ENCODE measurements at regions not wholly inside any gene's neighbourhood (a gene's known extent, or its start where the extent isn't known, plus 50 kb on each side); places are given as distances from the start of the nearest gene placed in this dataset.
"Not testable (repeated sequence)": the region's sequence is repeated elsewhere in the genome, so short reads cannot be mapped to it uniquely, and the experiment has no call there.

GRCh38 chr3:151675858-151676615 lies 57.7 kb upstream of the AADACL2 start:
- Histone ChIP-seq H3K36me3 (ENCODE audit: insufficient read depth, low read length) (peaks cover 3% of the 10 kb centered on the region; the same call in 1 of the 2 replicates), H3K27me3 (ENCODE audit: insufficient read depth, low read length) (no peaks in the 10 kb centered on the region), H3K27ac (ENCODE audit: low read depth, low read length) (no peak overlapping the region), H2AFZ (ENCODE audit: low read length, unreplicated experiment) (no peak overlapping the region), H3K79me2 (ENCODE audit: control insufficient read depth, insufficient read depth, low read length, unreplicated experiment) (no peaks in the 10 kb centered on the region), H3K4me1 (ENCODE audit: control insufficient read depth, insufficient read depth, low read length, unreplicated experiment) (no peaks in the 10 kb centered on the region), H3K4me3 (ENCODE audit: low read depth, low read length) (no peak overlapping the region)

- Histone ChIP-seq H2AFZ (ENCODE audit: low read length, unreplicated experiment) (no peak overlapping the region), H3K36me3 (ENCODE audit: insufficient read depth, low read length) (peaks cover 3% of the 10 kb centered on the region; the same call in 1 of the 2 replicates), H3K79me2 (ENCODE audit: control insufficient read depth, insufficient read depth, low read length, unreplicated experiment) (no peaks in the 10 kb centered on the region), H3K27me3 (ENCODE audit: insufficient read depth, low read length) (no peaks in the 10 kb centered on the region), H3K4me1 (ENCODE audit: control insufficient read depth, insufficient read depth, low read length, unreplicated experiment) (no peaks in the 10 kb centered on the region), H3K4me3 (ENCODE audit: low read depth, low read length) (no peak overlapping the region), H3K27ac (ENCODE audit: low read depth, low read length) (no peak overlapping the region)
Observed at GRCh38 chr3:151673974-151674373, 59.8 kb upstream of the AADACL2 start.

- H3K4me1 ChIP-seq (ENCODE audit: control insufficient read depth, insufficient read depth, low read length, unreplicated experiment); H3K4me3 ChIP-seq (ENCODE audit: low read depth, low read length); H2AFZ ChIP-seq (ENCODE audit: low read length, unreplicated experiment); H3K36me3 ChIP-seq (ENCODE audit: insufficient read depth, low read length); H3K27me3 ChIP-seq (ENCODE audit: insufficient read depth, low read length); H3K27ac ChIP-seq (ENCODE audit: low read depth, low read length); H3K79me2 ChIP-seq (ENCODE audit: control insufficient read depth, insufficient read depth, low read length, unreplicated experiment): not testable (repeated sequence)
Observed at GRCh38 chr3:151667762-151668161, 66.0 kb upstream of the AADACL2 start.

DNA sequence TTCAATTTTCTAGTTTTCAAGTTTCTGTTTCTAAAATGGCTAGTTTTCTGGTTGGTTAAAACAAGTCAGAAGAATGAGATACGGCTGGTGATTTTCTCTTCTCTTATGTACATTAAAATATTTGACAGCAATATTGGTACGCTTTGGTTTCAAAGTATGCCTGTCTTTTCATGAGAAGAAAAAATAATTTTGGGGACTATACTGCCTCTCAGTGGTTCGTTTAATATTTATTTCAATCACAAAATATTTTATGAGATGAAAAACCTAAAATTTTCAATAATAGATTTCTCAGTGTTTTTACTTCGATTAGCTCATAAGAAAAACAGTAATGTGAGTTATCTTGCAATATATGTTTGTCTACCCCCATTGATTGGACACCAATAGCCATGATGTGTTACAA lies 72.8 kb upstream of the AADACL2 start:
- no peaks in the 10 kb centered on the region for H3K79me2 ChIP-seq (ENCODE audit: control insufficient read depth, insufficient read depth, low read length, unreplicated experiment)
- H3K4me3 ChIP-seq (ENCODE audit: low read depth, low read length): no peak overlapping the region
- peak overlapping the region; percentile 75 for H2AFZ ChIP-seq (ENCODE audit: low read length, unreplicated experiment)
- no peaks in the 10 kb centered on the region for H3K36me3 ChIP-seq (ENCODE audit: insufficient read depth, low read length)
- no peaks in the 10 kb centered on the region for H3K4me1 ChIP-seq (ENCODE audit: control insufficient read depth, insufficient read depth, low read length, unreplicated experiment)
- H3K27me3 ChIP-seq (ENCODE audit: insufficient read depth, low read length): no peaks in the 10 kb centered on the region
- no peak overlapping the region for H3K27ac ChIP-seq (ENCODE audit: low read depth, low read length)

- no peaks in the 10 kb centered on the region for H3K79me2 ChIP-seq (ENCODE audit: control insufficient read depth, insufficient read depth, low read length, unreplicated experiment)
- H3K27me3 ChIP-seq (ENCODE audit: insufficient read depth, low read length): no peaks in the 10 kb centered on the region
- no peaks in the 10 kb centered on the region for H3K36me3 ChIP-seq (ENCODE audit: insufficient read depth, low read length)
- H3K27ac ChIP-seq (ENCODE audit: low read depth, low read length): no peak overlapping the region
- H3K4me1 ChIP-seq (ENCODE audit: control insufficient read depth, insufficient read depth, low read length, unreplicated experiment): no peaks in the 10 kb centered on the region
- no peak overlapping the region for H3K4me3 ChIP-seq (ENCODE audit: low read depth, low read length)
- H2AFZ ChIP-seq (ENCODE audit: low read length, unreplicated experiment): no peak overlapping the region
Observed at GRCh38 chr3:151644986-151645385, 88.7 kb upstream of the AADACL2 start.

- no peaks in the 10 kb centered on the region for H3K79me2 ChIP-seq (ENCODE audit: control insufficient read depth, insufficient read depth, low read length, unreplicated experiment)
- no peak overlapping the region for H3K4me3 ChIP-seq (ENCODE audit: low read depth, low read length)
- H3K36me3 ChIP-seq (ENCODE audit: insufficient read depth, low read length): no peaks in the 10 kb centered on the region
- no peak overlapping the region for H2AFZ ChIP-seq (ENCODE audit: low read length, unreplicated experiment)
- H3K4me1 ChIP-seq (ENCODE audit: control insufficient read depth, insufficient read depth, low read length, unreplicated experiment): no peaks in the 10 kb centered on the region
- H3K27me3 ChIP-seq (ENCODE audit: insufficient read depth, low read length): no peaks in the 10 kb centered on the region
- no peak overlapping the region for H3K27ac ChIP-seq (ENCODE audit: low read depth, low read length)
Observed at GRCh38 chr3:151644020-151644620, 89.6 kb upstream of the AADACL2 start.

DNA sequence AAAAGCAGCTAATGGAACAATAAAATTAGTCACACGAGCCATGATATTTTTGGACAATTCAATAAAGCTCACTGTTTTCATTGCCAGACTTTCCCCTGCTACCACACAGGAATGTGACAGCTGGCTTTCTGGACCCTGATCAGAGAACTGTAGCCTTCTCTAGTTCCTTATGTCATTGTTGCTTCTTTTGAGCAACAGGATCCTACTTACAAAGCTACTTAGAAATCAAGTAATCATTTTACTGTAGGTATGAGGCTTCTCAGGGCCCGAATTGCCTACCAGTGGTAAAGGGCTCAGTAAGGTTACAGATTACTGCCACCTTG lies 94.3 kb upstream of the AADACL2 start:
- Histone ChIP-seq H3K4me1 (ENCODE audit: control insufficient read depth, insufficient read depth, low read length, unreplicated experiment) (no peaks in the 10 kb centered on the region), H2AFZ (ENCODE audit: low read length, unreplicated experiment) (no peak overlapping the region), H3K36me3 (ENCODE audit: insufficient read depth, low read length) (no peaks in the 10 kb centered on the region)

DNA sequence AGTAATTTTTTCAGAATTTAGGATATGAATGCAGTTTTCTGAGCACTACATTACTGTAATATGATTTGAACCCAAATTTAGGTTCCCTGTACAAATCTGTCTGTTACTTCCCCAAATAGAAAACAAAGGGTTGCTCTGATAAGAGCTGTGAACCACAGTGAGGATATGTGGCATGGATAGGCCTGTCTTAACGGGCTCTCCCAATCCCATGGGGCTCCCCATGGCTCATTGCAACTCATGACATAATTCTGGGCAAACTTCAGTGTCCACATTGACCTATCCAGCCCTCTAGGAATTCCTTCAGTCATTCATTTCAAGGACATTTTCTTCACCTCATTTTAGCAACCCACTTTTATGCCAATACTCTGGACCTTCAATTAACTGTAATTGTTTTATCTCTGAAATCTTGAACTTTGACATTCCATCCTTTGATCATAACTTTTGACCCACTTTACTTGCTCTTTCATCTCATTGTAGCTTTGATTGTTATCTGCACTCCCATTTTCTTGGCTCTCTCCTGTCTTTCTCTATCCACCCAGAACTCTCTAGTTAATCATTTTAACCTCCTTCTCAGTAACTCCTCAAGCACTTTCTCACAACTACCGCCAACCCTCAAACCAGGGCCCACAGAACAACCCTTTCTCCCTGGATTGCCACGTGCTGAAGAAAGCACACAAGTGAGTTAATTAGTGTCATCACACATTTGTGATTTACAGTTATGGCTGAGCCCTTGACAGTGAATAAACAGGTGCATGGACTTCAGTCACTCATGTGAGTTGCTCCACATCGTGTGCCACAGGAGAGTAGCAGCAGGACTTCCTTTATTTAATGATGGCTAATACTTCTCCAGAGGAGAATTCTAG lies 94.9 kb upstream of the AADACL2 start:
- H3K27ac ChIP-seq (ENCODE audit: low read depth, low read length): no peak overlapping the region
- no peaks in the 10 kb centered on the region for H3K36me3 ChIP-seq (ENCODE audit: insufficient read depth, low read length)
- H3K4me3 ChIP-seq (ENCODE audit: low read depth, low read length): no peak overlapping the region
- no peaks in the 10 kb centered on the region for H3K4me1 ChIP-seq (ENCODE audit: control insufficient read depth, insufficient read depth, low read length, unreplicated experiment)
- H3K27me3 ChIP-seq (ENCODE audit: insufficient read depth, low read length): no peaks in the 10 kb centered on the region
- no peak overlapping the region for H2AFZ ChIP-seq (ENCODE audit: low read length, unreplicated experiment)
- H3K79me2 ChIP-seq (ENCODE audit: control insufficient read depth, insufficient read depth, low read length, unreplicated experiment): no peaks in the 10 kb centered on the region

More for the DNA sequence above, 94.3 kb upstream of the AADACL2 start:
- Histone ChIP-seq H3K4me3 (ENCODE audit: low read depth, low read length) (no peak overlapping the region), H3K27me3 (ENCODE audit: insufficient read depth, low read length) (no peaks in the 10 kb centered on the region), H3K27ac (ENCODE audit: low read depth, low read length) (no peak overlapping the region), H3K79me2 (ENCODE audit: control insufficient read depth, insufficient read depth, low read length, unreplicated experiment) (no peaks in the 10 kb centered on the region)

DNA sequence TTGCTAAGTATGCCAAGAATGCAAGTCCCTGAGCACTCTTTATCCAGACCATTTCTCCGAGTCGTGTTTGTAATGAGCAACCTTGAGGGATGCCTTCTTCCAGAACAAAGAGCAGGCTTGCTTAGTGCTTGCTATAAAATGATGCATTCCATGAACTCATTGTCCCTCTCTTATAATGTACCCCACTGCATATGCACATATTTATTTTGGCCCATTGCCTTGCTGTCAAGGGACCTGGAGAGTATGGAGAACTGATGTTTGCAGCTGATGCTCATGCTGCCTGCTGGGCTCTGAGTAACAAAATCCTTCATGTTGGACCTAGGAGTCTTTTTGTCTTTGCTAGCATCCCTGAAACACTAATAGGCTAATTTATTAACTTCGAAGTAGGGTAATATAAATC lies 97.8 kb upstream of the AADACL2 start:
- no peaks in the 10 kb centered on the region for H3K4me1 ChIP-seq (ENCODE audit: control insufficient read depth, insufficient read depth, low read length, unreplicated experiment)
- H3K79me2 ChIP-seq (ENCODE audit: control insufficient read depth, insufficient read depth, low read length, unreplicated experiment): no peaks in the 10 kb centered on the region
- no peak overlapping the region for H3K4me3 ChIP-seq (ENCODE audit: low read depth, low read length)
- H3K27ac ChIP-seq (ENCODE audit: low read depth, low read length): no peak overlapping the region
- H2AFZ ChIP-seq (ENCODE audit: low read length, unreplicated experiment): no peak overlapping the region
- no peaks in the 10 kb centered on the region for H3K27me3 ChIP-seq (ENCODE audit: insufficient read depth, low read length)
- no peaks in the 10 kb centered on the region for H3K36me3 ChIP-seq (ENCODE audit: insufficient read depth, low read length)

- Histone ChIP-seq H3K27ac (ENCODE audit: low read depth, low read length) (no peak overlapping the region), H3K4me3 (ENCODE audit: low read depth, low read length) (no peak overlapping the region), H3K27me3 (ENCODE audit: insufficient read depth, low read length) (no peaks in the 10 kb centered on the region), H3K4me1 (ENCODE audit: control insufficient read depth, insufficient read depth, low read length, unreplicated experiment) (no peaks in the 10 kb centered on the region), H3K36me3 (ENCODE audit: insufficient read depth, low read length) (no peaks in the 10 kb centered on the region), H2AFZ (ENCODE audit: low read length, unreplicated experiment) (no peak overlapping the region), H3K79me2 (ENCODE audit: control insufficient read depth, insufficient read depth, low read length, unreplicated experiment) (no peaks in the 10 kb centered on the region)
Observed at GRCh38 chr3:151631946-151632345, 101.8 kb upstream of the AADACL2 start.
